ENCODE measurements at regions not wholly inside any gene's neighbourhood (a gene's known extent, or its start where the extent isn't known, plus 50 kb on each side); places are given as distances from the start of the nearest gene placed in this dataset.

- H3K36me3 Mint-ChIP-seq = no peaks in the 10 kb centered on the region
- H3K4me1 Mint-ChIP-seq = peaks cover 15% of the 10 kb centered on the region
- no peak overlapping the region for H3K4me3 Mint-ChIP-seq
- no peak overlapping the region for H3K4me3 ChIP-seq
- H3K36me3 ChIP-seq = no peaks in the 10 kb centered on the region
- no peak overlapping the region for H3K27ac ChIP-seq
- H3K9ac ChIP-seq = no peak overlapping the region
- TF ChIP-seq EZH2 (IDR thresholded peaks at IDR 0.05) (no peak), EZH2phosphoT487 (IDR thresholded peaks at IDR 0.05) (no peak), CTCF (IDR thresholded peaks at IDR 0.05) (no peak)
- H3K9me3 ChIP-seq (ENCODE audit: low read depth) = peaks cover 3% of the 10 kb centered on the region
- no peaks in the 10 kb centered on the region for H4K20me1 ChIP-seq (ENCODE audit: low read depth)
- H3K9me3 Mint-ChIP-seq = peaks cover 1% of the 10 kb centered on the region
- H3K27me3 Mint-ChIP-seq (ENCODE audit: insufficient read depth, low read depth) = no peaks in the 10 kb centered on the region
- H3K4me1 ChIP-seq = peaks cover 32% of the 10 kb centered on the region
- DNase-seq (ENCODE audit: low spot score) = no peak
- H3K79me2 ChIP-seq (ENCODE audit: low read depth) = no peaks in the 10 kb centered on the region
- H3F3A ChIP-seq (ENCODE audit: low read depth) = peaks cover 10% of the 10 kb centered on the region
- no peak overlapping the region for H3K4me2 ChIP-seq
- peak overlapping the region; percentile 76 for H2AFZ ChIP-seq (replicated peaks)
- H3K27ac Mint-ChIP-seq = no peak overlapping the region
- H3K27me3 ChIP-seq = no peaks in the 10 kb centered on the region
Measured at GRCh38 chr6:139612135-139612465, 237.7 kb upstream of the CITED2 start.

- Histone ChIP-seq H3K27ac (no peak overlapping the region), H4K20me1 (ENCODE audit: low read depth) (no peaks in the 10 kb centered on the region), H3K27me3 (no peaks in the 10 kb centered on the region), H3K4me1 (peaks cover 38% of the 10 kb centered on the region), H2AFZ (replicated peaks) (peak overlapping the region; percentile 76), H3K4me3 (no peak overlapping the region), H3K79me2 (ENCODE audit: low read depth) (no peaks in the 10 kb centered on the region), H3K36me3 (no peaks in the 10 kb centered on the region), H3K9me3 (ENCODE audit: low read depth) (peaks cover 3% of the 10 kb centered on the region), H3F3A (ENCODE audit: low read depth) (peaks cover 10% of the 10 kb centered on the region), H3K4me2 (no peak overlapping the region), H3K9ac (no peak overlapping the region)
- no peak overlapping the region for H3K27ac Mint-ChIP-seq
- no peaks in the 10 kb centered on the region for H3K36me3 Mint-ChIP-seq
- H3K4me3 Mint-ChIP-seq = no peak overlapping the region
- no peaks in the 10 kb centered on the region for H3K27me3 Mint-ChIP-seq (ENCODE audit: insufficient read depth, low read depth)
- DNase-seq (ENCODE audit: low spot score) = no peak
- TF ChIP-seq EZH2 (IDR thresholded peaks at IDR 0.05) = no peak
- TF ChIP-seq EZH2phosphoT487 (IDR thresholded peaks at IDR 0.05) = no peak
- TF ChIP-seq CTCF (IDR thresholded peaks at IDR 0.05) = no peak
- H3K9me3 Mint-ChIP-seq = peaks cover 1% of the 10 kb centered on the region
- H3K4me1 Mint-ChIP-seq = peaks cover 17% of the 10 kb centered on the region
Measured at GRCh38 chr6:139611327-139612134, 237.1 kb upstream of the CITED2 start.

DNA sequence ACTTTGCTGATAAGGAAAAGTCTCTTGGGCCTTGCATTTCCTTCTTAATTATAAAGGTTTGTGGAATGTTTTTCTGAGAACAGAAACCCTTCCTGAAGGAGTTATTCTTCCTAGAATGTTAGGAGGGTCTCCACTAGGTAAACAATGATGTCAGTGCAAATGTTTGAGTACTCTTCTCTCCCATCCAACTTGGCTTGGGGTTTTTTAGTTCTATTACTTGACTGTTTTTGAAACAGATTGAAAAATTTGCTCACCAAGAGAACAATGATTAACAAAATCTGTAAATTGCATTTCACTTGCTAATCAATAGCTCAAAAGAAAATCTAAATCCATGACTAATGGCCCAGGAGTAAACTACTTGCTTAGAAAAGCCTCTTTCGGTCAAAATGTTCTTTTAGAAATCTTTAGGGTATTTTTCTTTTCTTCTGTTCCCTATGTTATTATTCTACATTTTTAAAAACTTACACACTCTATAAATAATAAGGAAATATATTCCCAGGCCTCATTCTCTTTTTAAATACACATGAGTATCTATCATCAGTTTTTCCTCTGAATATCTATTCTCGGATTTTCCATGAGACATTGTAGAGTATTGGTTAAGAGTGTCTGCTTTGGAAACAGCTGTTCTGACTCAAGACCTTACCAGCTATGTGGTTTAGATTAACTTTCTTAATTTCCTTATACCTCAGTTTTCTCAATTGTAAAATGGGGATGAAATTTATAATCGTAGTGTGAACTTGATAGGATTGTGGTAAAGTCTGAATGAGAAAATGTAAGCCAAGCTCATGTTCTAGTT lies 234.2 kb upstream of the CITED2 start:
- Mint-ChIP-seq H3K9me3 (peaks cover 11% of the 10 kb centered on the region), H3K27me3 (ENCODE audit: insufficient read depth, low read depth) (peaks cover 3% of the 10 kb centered on the region), H3K4me1 (peaks cover 17% of the 10 kb centered on the region), H3K27ac (no peak overlapping the region), H3K4me3 (no peak overlapping the region), H3K36me3 (peaks cover 5% of the 10 kb centered on the region)
- Histone ChIP-seq H2AFZ (replicated peaks) (peak overlapping the region; percentile 85), H3K27me3 (no peaks in the 10 kb centered on the region), H3K36me3 (no peaks in the 10 kb centered on the region), H3K79me2 (ENCODE audit: low read depth) (no peaks in the 10 kb centered on the region), H3K27ac (peak overlapping the region; percentile 42), H3K4me2 (peak overlapping the region; percentile 55), H3K9me3 (ENCODE audit: low read depth) (no peaks in the 10 kb centered on the region), H3K9ac (no peak overlapping the region), H4K20me1 (ENCODE audit: low read depth) (no peaks in the 10 kb centered on the region), H3F3A (ENCODE audit: low read depth) (peaks cover 10% of the 10 kb centered on the region), H3K4me3 (no peak overlapping the region), H3K4me1 (peaks cover 39% of the 10 kb centered on the region)
- no peak for DNase-seq (ENCODE audit: low spot score)
- TF ChIP-seq CTCF (IDR thresholded peaks at IDR 0.05) (no peak), EZH2 (IDR thresholded peaks at IDR 0.05) (no peak), EZH2phosphoT487 (IDR thresholded peaks at IDR 0.05) (no peak)
